ENCODE measurements at regions not wholly inside any gene's neighbourhood (a gene's known extent, or its start where the extent isn't known, plus 50 kb on each side); places are given as distances from the start of the nearest gene placed in this dataset.

- no peak for DNase-seq
Observed at GRCh38 chr9:105023788-105024187, 95.8 kb upstream of the ABCA1 start.

GRCh38 chr9:105024529-105024928 is 96.6 kb upstream of the ABCA1 start:
- no peak for DNase-seq

GRCh38 chr9:105026451-105026850 is 98.5 kb upstream of the ABCA1 start:
- no peak for DNase-seq

- no peak for DNase-seq
Observed at GRCh38 chr9:105027084-105027483, 99.1 kb upstream of the ABCA1 start.

- DNase-seq: no peak
Observed at GRCh38 chr9:105030285-105030684, 102.3 kb upstream of the ABCA1 start.

GRCh38 chr9:105037139-105037538 is 109.2 kb upstream of the ABCA1 start:
- DNase-seq: no peak

GRCh38 chr9:105038051-105038450 is 110.1 kb upstream of the ABCA1 start:
- DNase-seq: no peak

GRCh38 chr9:105039175-105039799 is 111.3 kb upstream of the ABCA1 start:
- DNase-seq: no peak

- DNase-seq: no peak
Observed at GRCh38 chr9:105043370-105043936, 115.5 kb upstream of the ABCA1 start.

GRCh38 chr9:105044518-105044917 is 116.6 kb upstream of the ABCA1 start:
- no peak for DNase-seq

GRCh38 chr9:105046907-105047741 is 119.2 kb upstream of the ABCA1 start:
- DNase-seq: no peak

GRCh38 chr9:105047742-105048041 is 119.7 kb upstream of the ABCA1 start:
- DNase-seq: no peak

GRCh38 chr9:105048331-105048730 is 120.4 kb upstream of the ABCA1 start:
- DNase-seq: no peak

- DNase-seq: no peak
Observed at GRCh38 chr9:105050296-105050695, 122.3 kb upstream of the ABCA1 start.

GRCh38 chr9:105051897-105052296 is 123.9 kb upstream of the ABCA1 start:
- DNase-seq: peak in 1 of 5 experiments; percentile 12

- DNase-seq: no peak
Observed at GRCh38 chr9:105052346-105052745, 124.4 kb upstream of the ABCA1 start.

- peak in 1 of 5 experiments; percentile 2 for DNase-seq
Observed at GRCh38 chr9:105053209-105053652, 125.3 kb upstream of the ABCA1 start.

- no peak for DNase-seq
Observed at GRCh38 chr9:105054491-105054890, 126.5 kb upstream of the ABCA1 start.

GRCh38 chr9:105055917-105056316 is 128.0 kb upstream of the ABCA1 start:
- no peak for DNase-seq

GRCh38 chr9:105057551-105057950 is 129.6 kb upstream of the ABCA1 start:
- no peak for DNase-seq

GRCh38 chr9:105059252-105059651 is 131.3 kb upstream of the ABCA1 start:
- DNase-seq: no peak

- no peak for DNase-seq
Observed at GRCh38 chr9:105062222-105062855, 134.4 kb upstream of the ABCA1 start.

GRCh38 chr9:105064248-105065097 is 136.5 kb upstream of the ABCA1 start:
- DNase-seq: no peak

Measured in T-helper 2 cell (primary cell).